HG03378 (cell line): ENCODE measurements at regions not wholly inside any gene's neighbourhood (a gene's known extent, or its start where the extent isn't known, plus 50 kb on each side); places are given as distances from the start of the nearest gene placed in this dataset.

Experiments
- ATAC-seq: cut with Tn5 transposase; IDR thresholded peaks from one replicate; pipeline ENCODE4 v1.9.1; 2021; ENCODE audit warnings: mild to moderate bottlenecking, moderate library complexity; ENCODE audit not compliant: unreplicated experiment

GRCh38 chr5:145510769-145511168 is 324.4 kb downstream of the PRELID2 start:
- no peak for ATAC-seq

DNA sequence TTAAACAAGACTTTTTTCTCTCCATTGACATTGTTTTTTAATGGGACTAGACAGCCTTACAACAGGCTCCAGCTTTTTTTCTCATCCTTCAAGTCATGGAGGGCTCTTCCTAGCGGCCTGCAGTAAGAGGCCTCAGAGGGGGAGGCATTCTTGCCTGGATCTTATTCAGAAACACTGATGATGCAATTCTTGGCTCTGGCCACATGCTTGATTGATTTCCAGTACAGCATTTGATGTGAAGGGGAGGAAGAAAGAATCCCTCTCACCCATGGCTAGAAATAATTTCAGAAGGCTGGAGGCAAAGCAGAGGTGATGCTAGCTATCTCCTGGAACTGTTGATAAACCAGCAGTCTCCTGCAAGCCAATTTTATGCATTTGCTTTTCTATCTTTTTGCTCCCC is 324.8 kb downstream of the PRELID2 start:
- ATAC-seq = no peak

- ATAC-seq = no peak
These were observed 325.6 kb downstream of the PRELID2 start for GRCh38 chr5:145509336-145510136.

DNA sequence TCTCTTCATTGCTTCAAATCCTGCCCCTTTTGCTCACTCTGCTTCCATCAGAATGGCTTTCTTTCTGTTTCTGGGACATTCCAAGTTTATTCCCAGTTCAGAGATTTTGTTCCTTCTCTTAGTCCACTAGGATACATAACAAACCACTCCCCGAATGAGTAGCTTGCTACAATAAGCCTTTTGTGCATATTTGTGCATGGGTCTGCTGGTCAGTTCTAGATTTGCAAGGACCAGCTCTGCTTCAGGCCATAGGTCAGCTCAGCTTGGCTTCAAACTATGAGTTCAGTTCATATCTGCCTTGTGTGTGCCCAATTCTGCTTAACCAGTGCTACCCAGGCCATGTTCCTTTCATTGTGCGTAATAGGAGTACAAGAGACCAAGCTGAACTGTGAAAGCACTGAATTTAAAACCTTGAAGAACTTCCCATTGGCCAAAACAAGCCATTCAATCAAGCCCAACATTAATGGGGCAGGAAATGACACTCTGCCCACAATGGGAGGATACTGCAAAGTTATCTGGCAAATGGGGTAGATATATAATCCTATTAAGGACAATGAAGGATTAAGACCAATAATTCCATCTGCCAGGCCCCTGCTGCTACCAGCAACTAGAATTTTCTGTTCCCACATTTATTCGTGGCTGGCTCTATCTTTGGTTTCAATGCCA is 328.8 kb downstream of the PRELID2 start:
- ATAC-seq = no peak

DNA sequence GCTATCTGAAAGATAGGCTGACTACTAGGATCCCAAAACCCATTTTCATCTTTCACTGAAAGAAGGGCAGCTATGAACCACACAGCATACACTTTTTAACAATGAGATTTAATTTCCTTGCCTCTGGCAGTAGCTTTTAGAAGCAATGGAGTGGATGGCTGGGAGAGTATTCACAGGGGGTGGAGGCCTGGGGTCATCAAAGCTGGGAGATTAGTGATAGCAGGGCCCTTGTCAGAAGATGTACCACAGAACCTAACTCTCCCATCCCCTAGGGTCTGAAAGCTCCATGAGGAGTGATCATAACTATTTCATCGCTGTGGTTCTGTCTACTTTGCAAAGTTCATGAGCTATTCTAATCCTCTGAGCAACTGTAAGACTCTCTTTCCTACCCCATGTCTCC is 332.2 kb downstream of the PRELID2 start:
- no peak for ATAC-seq

DNA sequence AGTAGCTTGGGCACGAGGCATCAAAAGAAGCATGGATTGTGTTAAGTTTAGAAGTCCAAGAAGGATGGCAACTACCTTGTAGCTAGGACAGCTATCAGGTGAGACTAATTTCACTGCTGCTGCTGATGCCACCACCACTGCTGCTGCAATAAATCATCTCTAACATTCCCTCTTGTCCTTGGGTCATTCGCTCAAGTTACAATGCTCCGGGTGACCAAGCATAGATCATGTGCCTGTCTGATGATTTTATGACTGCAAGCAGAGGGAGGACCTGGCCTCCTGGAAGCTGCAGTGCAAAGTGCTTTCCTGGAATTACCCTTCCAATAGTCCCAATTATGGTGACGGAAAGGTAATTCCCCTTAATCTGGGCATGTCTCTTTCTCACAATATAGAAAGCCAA is 334.4 kb downstream of the PRELID2 start:
- ATAC-seq = no peak

- no peak for ATAC-seq
These were observed 335.7 kb downstream of the PRELID2 start for GRCh38 chr5:145499483-145499882.

DNA sequence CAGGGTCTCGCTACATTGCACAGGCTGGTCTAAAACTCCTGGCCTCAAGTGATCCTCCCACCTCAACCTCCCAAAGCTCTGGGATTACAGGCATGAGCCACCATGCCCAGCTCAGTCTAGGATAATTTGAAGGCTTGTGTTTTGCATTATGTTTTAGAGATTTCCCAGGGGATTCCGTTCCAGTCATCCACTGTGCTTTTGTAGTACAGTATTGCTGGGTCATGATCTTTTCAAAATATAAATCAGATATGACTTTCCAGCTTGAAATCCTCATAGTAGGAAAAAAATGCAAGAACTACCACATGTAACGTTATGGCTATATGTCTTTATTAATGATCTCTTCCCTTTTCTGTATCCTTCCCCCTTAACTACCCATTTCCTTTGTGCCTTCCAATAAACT is 338.1 kb downstream of the PRELID2 start:
- ATAC-seq = no peak

- no peak for ATAC-seq
These were observed 339.4 kb downstream of the PRELID2 start for GRCh38 chr5:145495741-145496140.

- no peak for ATAC-seq
These were observed 339.9 kb downstream of the PRELID2 start for GRCh38 chr5:145495196-145495595.

GRCh38 chr5:145493435-145493834 is 341.7 kb downstream of the PRELID2 start:
- no peak for ATAC-seq

GRCh38 chr5:145489516-145489915 is 345.6 kb downstream of the PRELID2 start:
- no peak for ATAC-seq

DNA sequence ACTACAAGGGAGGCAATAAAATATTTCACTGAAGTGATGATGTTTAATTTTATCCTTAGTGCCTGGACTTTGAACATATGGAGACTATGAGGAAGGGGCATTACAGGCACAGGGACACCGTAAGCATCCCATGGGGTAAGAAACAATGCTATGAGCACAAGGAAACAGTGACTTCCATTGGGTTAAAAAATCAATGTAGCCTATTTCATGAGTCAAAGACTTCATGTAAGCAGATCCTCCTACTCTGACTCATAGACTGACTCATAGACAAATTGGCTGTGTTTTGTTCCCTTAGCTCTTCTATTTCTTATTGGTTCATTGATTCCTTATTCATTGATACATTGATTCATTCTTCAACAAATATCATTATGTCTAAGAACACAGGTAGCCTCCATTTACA is 351.0 kb downstream of the PRELID2 start:
- ATAC-seq = no peak

- ATAC-seq = no peak
These were observed 351.9 kb downstream of the PRELID2 start for GRCh38 chr5:145483212-145483611.

DNA sequence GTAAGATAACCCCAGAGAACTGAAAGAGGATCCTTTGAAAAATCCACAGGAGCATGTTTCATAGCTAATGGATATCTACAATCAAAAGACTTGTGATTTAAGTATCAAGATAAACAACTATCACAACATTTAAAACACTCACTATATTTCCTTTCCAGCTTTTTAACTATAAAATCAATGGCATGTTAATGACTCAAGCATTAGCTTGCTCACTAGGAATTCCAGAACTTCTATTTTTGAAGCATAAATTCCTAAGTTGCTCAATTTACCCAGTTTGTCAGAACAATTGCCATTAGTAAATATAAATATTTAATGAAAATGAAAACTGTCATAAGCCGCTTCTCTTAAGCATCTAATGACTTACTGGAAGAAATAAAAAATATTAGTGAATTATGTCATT is 355.3 kb downstream of the PRELID2 start:
- ATAC-seq = no peak

- ATAC-seq = no peak
These were observed 355.9 kb downstream of the PRELID2 start for GRCh38 chr5:145479271-145479670.

GRCh38 chr5:145478651-145479050 is 356.5 kb downstream of the PRELID2 start:
- no peak for ATAC-seq

DNA sequence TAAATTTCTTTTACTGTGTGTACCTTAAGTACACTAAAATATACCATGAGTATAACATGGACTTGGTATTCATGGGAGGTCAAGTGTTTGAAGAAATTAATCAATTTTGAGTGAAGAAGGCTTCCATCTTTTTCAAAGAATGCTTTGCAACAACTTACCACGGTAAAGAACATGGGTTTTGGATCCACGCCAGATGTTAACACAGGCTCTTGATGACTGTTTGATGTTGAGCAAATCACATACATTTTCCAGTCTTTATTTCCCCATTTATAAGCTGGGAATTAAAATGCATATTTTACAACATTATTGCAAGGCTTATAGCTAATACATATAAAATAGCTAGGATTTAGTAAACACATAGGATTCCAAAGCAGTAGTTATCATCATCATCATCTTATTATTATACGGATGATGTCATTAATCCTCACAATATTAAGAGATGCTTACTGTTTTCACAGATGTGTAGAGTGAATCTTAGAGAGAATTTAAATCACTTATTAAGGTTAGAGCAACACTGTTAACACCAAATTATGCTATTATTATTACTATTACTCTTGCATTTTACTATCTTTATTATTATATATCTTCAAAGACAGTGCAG is 362.0 kb downstream of the PRELID2 start:
- no peak for ATAC-seq

DNA sequence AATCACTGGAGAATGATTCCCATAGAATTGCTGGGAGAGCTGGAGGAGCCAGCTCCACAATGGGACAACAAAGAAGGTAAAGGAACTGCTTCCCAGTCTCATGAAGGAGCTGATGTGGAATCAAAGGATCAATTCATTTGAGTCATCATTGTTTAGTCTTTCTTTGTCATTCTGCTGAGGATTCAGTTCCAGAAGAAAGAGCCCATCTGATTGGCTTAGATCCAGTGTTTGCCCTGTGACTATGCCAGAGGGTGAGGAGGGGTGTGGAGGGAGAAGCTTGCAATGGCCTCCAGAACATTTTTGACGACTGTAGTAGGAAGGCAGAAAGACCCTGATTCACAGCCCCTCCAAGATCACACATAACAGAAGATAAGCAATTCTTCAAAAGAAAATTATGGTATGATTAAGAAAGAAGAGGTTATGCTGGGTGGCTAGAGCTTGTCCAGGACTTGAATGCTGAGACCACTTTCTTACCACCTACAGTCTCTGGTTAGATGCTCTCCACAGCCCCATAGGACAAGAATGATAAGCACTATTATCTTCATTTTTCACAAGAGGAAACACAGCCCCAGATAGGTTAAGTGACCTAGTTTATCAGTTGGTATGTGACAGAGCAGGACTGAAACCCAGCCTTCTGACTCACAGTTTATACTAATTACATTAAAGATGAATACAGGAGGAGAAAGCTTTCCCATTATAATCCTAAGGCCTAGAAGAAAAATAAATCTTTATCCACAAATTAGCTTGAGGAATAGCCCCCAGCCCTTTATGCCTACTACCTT is 363.1 kb downstream of the PRELID2 start:
- ATAC-seq = no peak

DNA sequence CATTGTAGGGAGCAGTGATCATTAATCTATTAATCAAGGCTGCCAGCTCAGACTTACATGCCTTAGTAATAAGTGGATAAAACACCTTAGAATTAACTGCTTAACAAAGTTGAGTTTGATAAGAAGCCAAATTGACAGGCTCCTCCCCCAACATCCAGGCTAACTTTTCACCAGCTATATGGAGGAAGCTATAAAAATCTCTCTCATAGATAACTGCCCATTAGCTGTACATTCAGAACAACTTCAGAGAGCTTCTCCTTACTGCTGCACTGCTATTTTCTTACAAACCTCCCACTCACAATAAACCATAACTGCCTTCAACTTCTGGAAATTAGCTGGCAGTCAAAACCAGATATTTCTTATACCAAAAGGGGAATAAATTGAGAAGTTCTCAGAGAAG is 364.1 kb downstream of the PRELID2 start:
- ATAC-seq = no peak

- ATAC-seq = no peak
These were observed 364.7 kb downstream of the PRELID2 start for GRCh38 chr5:145470396-145470979.
